ENCODE measurements at regions not wholly inside any gene's neighbourhood (a gene's known extent, or its start where the extent isn't known, plus 50 kb on each side); places are given as distances from the start of the nearest gene placed in this dataset.

DNA sequence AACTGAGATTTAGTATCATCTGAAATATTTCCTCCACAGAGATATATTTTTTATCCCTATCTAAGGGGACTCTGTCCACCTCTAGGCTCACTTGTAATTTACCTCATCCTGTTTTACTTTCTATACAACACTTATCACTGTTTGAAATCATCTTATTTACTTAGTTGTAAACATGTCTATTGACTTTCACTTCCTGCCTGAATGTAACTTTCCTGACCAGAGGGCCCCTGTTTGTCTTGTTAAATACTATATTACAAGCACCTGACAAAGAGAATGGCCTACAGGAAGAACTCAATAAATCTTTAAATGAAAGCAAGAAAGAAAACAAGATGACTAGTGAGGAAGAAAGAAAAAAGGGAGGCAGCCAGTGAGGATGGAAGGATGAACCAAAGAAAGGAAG, 1727.5 kb downstream of the LRRC4C start:
- H3K79me2 ChIP-seq (ENCODE audit: low read length) = no peaks in the 10 kb centered on the region
- no peaks in the 10 kb centered on the region for H3F3A ChIP-seq (ENCODE audit: insufficient read depth, low read length)
- DNase-seq = peak; percentile 14
- no peaks in the 10 kb centered on the region for H4K20me1 ChIP-seq (ENCODE audit: insufficient read depth, low read length)
- no peak overlapping the region for H2AFZ ChIP-seq (ENCODE audit: low read length)
- no peaks in the 10 kb centered on the region for H3K27me3 ChIP-seq (replicated peaks; ENCODE audit: insufficient read depth, low read length)
- no peaks in the 10 kb centered on the region for H3K9me3 ChIP-seq (replicated peaks; ENCODE audit: insufficient read depth, low read length)
- TF ChIP-seq EZH2 (optimal IDR thresholded peaks at IDR 0.05; ENCODE audit: low read depth, low read length) = no peak
- TF ChIP-seq CTCF (IDR thresholded peaks at IDR 0.05; ENCODE audit: low read length) = no peak
- no peak for TF ChIP-seq EZH2phosphoT487 (IDR thresholded peaks at IDR 0.05; ENCODE audit: low read length)
- H3K4me2 ChIP-seq (ENCODE audit: low read depth, low read length) = no peak overlapping the region
- H3K36me3 ChIP-seq (replicated peaks; ENCODE audit: insufficient read depth, low read length) = no peaks in the 10 kb centered on the region
- no peak overlapping the region for H3K4me3 ChIP-seq (ENCODE audit: low read length)
- H3K4me1 ChIP-seq (ENCODE audit: low read length) = no peaks in the 10 kb centered on the region
- H3K9me2 ChIP-seq (replicated peaks; ENCODE audit: insufficient read depth, low read length) = no peaks in the 10 kb centered on the region
- H3K9ac ChIP-seq (ENCODE audit: low read length) = no peak overlapping the region
- no peak overlapping the region for H3K27ac ChIP-seq (ENCODE audit: low read length)

- Histone ChIP-seq H3K4me3 (ENCODE audit: low read length) (no peak overlapping the region), H3K79me2 (ENCODE audit: low read length) (no peaks in the 10 kb centered on the region), H3K36me3 (replicated peaks; ENCODE audit: insufficient read depth, low read length) (no peaks in the 10 kb centered on the region), H2AFZ (ENCODE audit: low read length) (no peak overlapping the region), H3K9ac (ENCODE audit: low read length) (no peak overlapping the region), H3K27me3 (replicated peaks; ENCODE audit: insufficient read depth, low read length) (no peaks in the 10 kb centered on the region), H4K20me1 (ENCODE audit: insufficient read depth, low read length) (no peaks in the 10 kb centered on the region), H3K4me2 (ENCODE audit: low read depth, low read length) (no peak overlapping the region), H3K4me1 (ENCODE audit: low read length) (no peaks in the 10 kb centered on the region), H3K27ac (ENCODE audit: low read length) (no peak overlapping the region), H3K9me3 (replicated peaks; ENCODE audit: insufficient read depth, low read length) (no peaks in the 10 kb centered on the region), H3K9me2 (replicated peaks; ENCODE audit: insufficient read depth, low read length) (no peaks in the 10 kb centered on the region), H3F3A (ENCODE audit: insufficient read depth, low read length) (no peaks in the 10 kb centered on the region)
- no peak for TF ChIP-seq EZH2 (optimal IDR thresholded peaks at IDR 0.05; ENCODE audit: low read depth, low read length)
- TF ChIP-seq CTCF (IDR thresholded peaks at IDR 0.05; ENCODE audit: low read length) = no peak
- no peak for DNase-seq
These were observed 1734.4 kb downstream of the LRRC4C start for GRCh38 chr11:39725081-39725480.

- no peak overlapping the region for H2AFZ ChIP-seq (ENCODE audit: low read length)
- H3K27me3 ChIP-seq (replicated peaks; ENCODE audit: insufficient read depth, low read length) = no peaks in the 10 kb centered on the region
- no peaks in the 10 kb centered on the region for H3K9me3 ChIP-seq (replicated peaks; ENCODE audit: insufficient read depth, low read length)
- no peaks in the 10 kb centered on the region for H3F3A ChIP-seq (ENCODE audit: insufficient read depth, low read length)
- H3K4me3 ChIP-seq (ENCODE audit: low read length) = no peak overlapping the region
- H3K4me1 ChIP-seq (ENCODE audit: low read length) = no peaks in the 10 kb centered on the region
- H3K4me2 ChIP-seq (ENCODE audit: low read depth, low read length) = no peak overlapping the region
- H3K9ac ChIP-seq (ENCODE audit: low read length) = no peak overlapping the region
- TF ChIP-seq CTCF (IDR thresholded peaks at IDR 0.05; ENCODE audit: low read length) (no peak), EZH2phosphoT487 (IDR thresholded peaks at IDR 0.05; ENCODE audit: low read length) (no peak), EZH2 (optimal IDR thresholded peaks at IDR 0.05; ENCODE audit: low read depth, low read length) (no peak)
- H4K20me1 ChIP-seq (ENCODE audit: insufficient read depth, low read length) = no peaks in the 10 kb centered on the region
- H3K36me3 ChIP-seq (replicated peaks; ENCODE audit: insufficient read depth, low read length) = no peaks in the 10 kb centered on the region
- H3K27ac ChIP-seq (ENCODE audit: low read length) = no peak overlapping the region
- DNase-seq = no peak
- no peaks in the 10 kb centered on the region for H3K9me2 ChIP-seq (replicated peaks; ENCODE audit: insufficient read depth, low read length)
- no peaks in the 10 kb centered on the region for H3K79me2 ChIP-seq (ENCODE audit: low read length)
These were observed 1735.0 kb downstream of the LRRC4C start for GRCh38 chr11:39724404-39724803.
